Heart left ventricle (tissue), 16 donors: ENCODE measurements at regions not wholly inside any gene's neighbourhood (a gene's known extent, or its start where the extent isn't known, plus 50 kb on each side); places are given as distances from the start of the nearest gene placed in this dataset.
"Not testable (repeated sequence)": the region's sequence is repeated elsewhere in the genome, so short reads cannot be mapped to it uniquely, and the experiment has no call there.

Experiments
- ATAC-seq, 4 donors: fragments of 200-7000 bp; cut with Tn5 transposase; one replicate each; pipeline ENCODE4 v1.9.1; 2020 to 2022; ENCODE audit warnings: moderate library complexity in 4 of 4, mild to moderate bottlenecking in 3 of 4, moderate number of reproducible peaks in 1 of 4
- DNase-seq, 5 donors: peaks; one replicate each; pipeline ENCODE4 v3.0.0-alpha.2; 2020
- H3K27ac ChIP-seq, 12 donors: fragments of 200-600 bp; sonication (generic) in 4 of 12; one replicate each; pipeline versions ENCODE4 v1.5.0 to v1.8.0; 2016 to 2022; ENCODE audit warnings: mild to moderate bottlenecking in 2 of 12
- H3K27me3 ChIP-seq, 9 donors: fragments of 200-600 bp; sonication (generic) in 2 of 9; one replicate each; pipeline versions ENCODE4 v1.5.1 to v1.8.0; 2016 to 2022; ENCODE audit warnings: mild to moderate bottlenecking in 3 of 9
- H3K36me3 ChIP-seq, 9 donors: fragments of 200-600 bp; sonication (generic) in 2 of 9; one replicate each; pipeline versions ENCODE4 v1.5.0 to v1.8.0; 2018 to 2022; ENCODE audit warnings: mild to moderate bottlenecking in 2 of 9
- H3K4me1 ChIP-seq, 12 donors: fragments of 200-600 bp; sonication (generic) in 4 of 12; one replicate each; pipeline versions ENCODE4 v1.5.0 to v1.8.0; 2016 to 2022; ENCODE audit warnings: mild to moderate bottlenecking in 3 of 12
- H3K4me3 ChIP-seq, 12 donors: fragments of 200-600 bp; sonication (generic) in 4 of 12; one replicate each; pipeline versions ENCODE4 v1.5.0 to v1.8.0; 2017 to 2022; ENCODE audit warnings: mild to moderate bottlenecking in 9 of 12, moderate library complexity in 4 of 12
- H3K9me3 ChIP-seq, 12 donors: fragments of 200-600 bp; sonication (generic) in 4 of 12; one replicate each; pipeline versions ENCODE4 v1.5.0 to v1.8.0; 2016 to 2022; ENCODE audit warnings: mild to moderate bottlenecking in 1 of 12
- POLR2A ChIP-seq, 2 donors: fragments of 450-650 bp; IDR thresholded peaks; one replicate each; pipeline ENCODE4 v1.6.1; 2017; ENCODE audit warnings: antibody characterized with exemption in 2 of 2, mild to moderate bottlenecking in 2 of 2, moderate library complexity in 2 of 2
- WGBS, 4 donors: extraction: QIAGEN DNeasy Blood & Tissue Kit in 2 of 4; methylation state at CpG; one replicate each; pipeline versions ENCODE4 v1.1.5 to v1.1.7; 2013 to 2018; 5-methylcytosine and 5-hydroxymethylcytosine counted together
- intact Hi-C, 10 donors: fragments of 100-400 bp; cut with DNase I; formaldehyde crosslinking; loops; one replicate each; pipeline versions ENCODE4 v1.11.1 to v1.14.2; 2022
- TF ChIP-seq, protein P1 (sequence below), 12 donors: fragments of 200-600 bp; sonication (generic) in 4 of 12; IDR thresholded peaks; one replicate each; pipeline versions ENCODE4 v1.5.0 to v1.8.0; 2018 to 2022; ENCODE audit warnings: antibody characterized with exemption in 12 of 12, mild to moderate bottlenecking in 5 of 12
- donor health status: ischemic (EF 13 %, LVEDD 7.1; RV severe dilation, severe dysfunction).
- donor health status: healthy with polysubstance abuse.
- donor health status: DM: no; HTN: yes; CAD: no.
- donor health status: DM: no; HTN: no; CAD: no.
- donor health status: ischemic (EF 25% LVEDD 6.9; RV normal size, moderate dysfunction).
- donor health status: ischemic (EF 25% LVEDD 5.7; RV mildly dilated, moderate dysfunction).
- donor health status: healthy.
- donor health status: DM: yes; HTN: yes; CAD: no.
- donor health status: ischemic (EF 35%, LVEDD 5.7; RV mildly dilated, moderate dysfunction).
- donor health status: nonischemic (EF 11% LVEDD 7.7; RV severe dilation, severe dysfunction).
- donor health status: DM: yes; HTN: yes; CAD: no.
- donor health status: PGD.
- donor health status: ischemic (EF 29% LVEDD 5.4; RV normal size, mild dysfunction).
- donor health status: nonischemic (EF 23%, LVEDD 6.1; RV moderate dilation, normal function).

DNA sequence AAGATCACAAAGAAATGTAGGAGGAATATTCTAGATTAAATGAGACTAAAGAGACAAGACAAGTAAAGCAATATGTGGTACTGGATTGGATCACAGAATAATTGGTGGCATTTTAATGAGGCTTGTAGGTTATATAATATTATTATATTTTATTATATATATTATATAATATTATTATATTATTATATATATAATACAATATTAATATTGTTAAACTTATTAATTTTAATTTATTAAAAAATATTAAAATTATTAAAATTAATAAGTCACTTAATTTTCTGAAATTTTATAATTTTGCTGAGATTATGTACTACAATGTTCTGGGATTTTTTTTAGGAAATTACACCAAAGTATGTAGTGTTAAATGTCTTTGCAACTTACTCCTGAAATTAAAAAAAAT, 311.9 kb downstream of the COL11A1 start:
- Histone ChIP-seq H3K36me3 (no peaks in the 10 kb centered on the region), H3K4me1 (no peaks in the 10 kb centered on the region), H3K9me3 (no peaks in the 10 kb centered on the region), H3K4me3 (no peak overlapping the region), H3K27me3 (no peaks in the 10 kb centered on the region), H3K27ac (no peak overlapping the region)
- DNase-seq, result no peak
- TF ChIP-seq, protein P1, sequence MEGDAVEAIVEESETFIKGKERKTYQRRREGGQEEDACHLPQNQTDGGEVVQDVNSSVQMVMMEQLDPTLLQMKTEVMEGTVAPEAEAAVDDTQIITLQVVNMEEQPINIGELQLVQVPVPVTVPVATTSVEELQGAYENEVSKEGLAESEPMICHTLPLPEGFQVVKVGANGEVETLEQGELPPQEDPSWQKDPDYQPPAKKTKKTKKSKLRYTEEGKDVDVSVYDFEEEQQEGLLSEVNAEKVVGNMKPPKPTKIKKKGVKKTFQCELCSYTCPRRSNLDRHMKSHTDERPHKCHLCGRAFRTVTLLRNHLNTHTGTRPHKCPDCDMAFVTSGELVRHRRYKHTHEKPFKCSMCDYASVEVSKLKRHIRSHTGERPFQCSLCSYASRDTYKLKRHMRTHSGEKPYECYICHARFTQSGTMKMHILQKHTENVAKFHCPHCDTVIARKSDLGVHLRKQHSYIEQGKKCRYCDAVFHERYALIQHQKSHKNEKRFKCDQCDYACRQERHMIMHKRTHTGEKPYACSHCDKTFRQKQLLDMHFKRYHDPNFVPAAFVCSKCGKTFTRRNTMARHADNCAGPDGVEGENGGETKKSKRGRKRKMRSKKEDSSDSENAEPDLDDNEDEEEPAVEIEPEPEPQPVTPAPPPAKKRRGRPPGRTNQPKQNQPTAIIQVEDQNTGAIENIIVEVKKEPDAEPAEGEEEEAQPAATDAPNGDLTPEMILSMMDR (IDR thresholded peaks at IDR 0.05), result no peak
- TF ChIP-seq POLR2A (IDR thresholded peaks at IDR 0.05), result no peak
- no peak for ATAC-seq
- intact Hi-C loops, result no loop called here

DNA sequence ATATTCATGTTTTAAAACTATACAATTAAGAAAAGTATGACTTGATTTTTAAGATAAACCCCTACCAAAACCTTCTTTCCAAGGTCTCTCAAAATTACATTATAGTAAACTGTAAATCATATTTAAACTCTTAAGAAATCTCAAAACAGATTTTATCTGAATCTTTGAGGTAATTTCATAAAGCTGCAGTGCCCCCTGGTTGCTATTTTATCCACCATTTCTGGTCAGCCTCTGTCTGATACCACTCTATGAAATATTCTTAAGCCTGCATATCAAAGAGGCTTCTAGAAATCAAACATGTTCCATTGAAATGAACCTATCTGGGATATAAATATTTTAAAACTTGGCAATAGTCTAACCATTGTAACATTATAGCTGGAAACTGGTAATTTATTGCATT, 317.3 kb downstream of the COL11A1 start:
- no peak overlapping the region for H3K4me3 ChIP-seq
- no peak for DNase-seq
- ATAC-seq, result no peak
- intact Hi-C loops, result no loop called here
- H3K36me3 ChIP-seq, result no peaks in the 10 kb centered on the region
- H3K27ac ChIP-seq, result no peak overlapping the region
- TF ChIP-seq, protein P1 (IDR thresholded peaks at IDR 0.05), result no peak
- TF ChIP-seq POLR2A (IDR thresholded peaks at IDR 0.05), result no peak
- H3K9me3 ChIP-seq, result no peaks in the 10 kb centered on the region
- no peaks in the 10 kb centered on the region for H3K27me3 ChIP-seq
- no peaks in the 10 kb centered on the region for H3K4me1 ChIP-seq

DNA sequence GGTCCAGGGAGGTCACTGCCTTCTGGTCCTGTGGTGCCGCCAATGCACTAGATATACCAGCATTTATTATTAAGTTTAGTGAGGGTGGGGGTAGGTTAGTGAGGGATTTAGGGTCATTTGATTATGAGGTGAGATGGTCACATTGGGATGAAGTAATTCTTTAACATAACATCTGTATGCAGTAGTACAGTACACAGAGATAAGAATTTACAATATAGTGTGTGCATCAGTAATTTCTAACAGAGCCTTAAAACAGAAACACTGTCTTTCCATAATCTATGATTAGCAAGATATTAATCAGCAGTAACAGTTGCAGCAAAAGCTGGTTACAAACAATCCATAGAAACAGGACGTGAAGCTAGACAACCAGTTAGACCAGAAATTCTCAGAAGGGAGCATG, 318.4 kb downstream of the COL11A1 start:
- H3K4me3 ChIP-seq, intact Hi-C loops, H3K4me1 ChIP-seq, H3K27me3 ChIP-seq, DNase-seq, H3K27ac ChIP-seq, H3K9me3 ChIP-seq, ATAC-seq, H3K36me3 ChIP-seq: not testable (repeated sequence)
- WGBS, 4 donors, result 66 to 81% (median 71%) methylated on average over 2 of the region's 2 CpGs

DNA sequence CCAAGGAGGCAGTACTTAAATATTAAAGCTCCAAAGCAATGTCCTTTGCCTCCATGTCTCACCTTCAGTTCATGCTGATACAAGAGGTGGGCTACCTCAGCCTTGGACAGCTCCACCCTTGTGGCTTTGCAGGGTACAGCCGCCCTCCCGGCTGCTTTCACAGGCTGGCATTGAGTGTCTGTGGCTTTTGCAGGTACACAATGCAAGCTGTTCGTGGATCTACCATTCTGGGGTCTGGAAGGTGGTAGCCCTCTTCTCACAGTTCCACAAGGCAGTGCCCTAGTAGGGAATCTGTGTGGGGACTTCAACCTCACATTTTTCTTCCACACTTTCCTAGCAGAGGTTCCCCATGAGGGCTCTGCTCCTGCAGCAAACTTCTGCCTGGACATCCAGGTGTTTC, 324.8 kb downstream of the COL11A1 start:
- DNase-seq, result no peak

DNA sequence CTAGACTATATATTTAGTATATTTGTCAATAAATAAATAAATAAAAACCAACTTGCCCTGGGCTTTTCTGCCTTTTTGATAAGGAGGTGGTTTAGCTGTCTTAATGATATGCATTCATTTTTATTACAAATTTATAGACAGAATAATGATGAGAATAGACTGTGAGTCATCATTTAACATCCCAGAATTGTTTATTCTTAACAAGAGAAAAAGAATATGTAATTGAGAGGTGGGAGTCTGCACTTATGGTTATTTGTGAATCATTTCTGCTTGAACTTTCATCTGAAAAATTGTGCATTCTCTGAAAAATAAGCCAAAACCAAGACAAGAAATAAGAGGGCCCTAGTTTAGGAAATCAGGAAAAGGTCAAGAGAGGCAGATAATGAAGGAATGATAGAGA, 326.2 kb downstream of the COL11A1 start:
- ATAC-seq, result no peak
- no peaks in the 10 kb centered on the region for H3K4me1 ChIP-seq
- H3K4me3 ChIP-seq, result no peak overlapping the region
- intact Hi-C loops, result no loop called here
- no peak for DNase-seq
- no peak for TF ChIP-seq POLR2A (IDR thresholded peaks at IDR 0.05)
- TF ChIP-seq, protein P1 (IDR thresholded peaks at IDR 0.05), result no peak
- H3K27ac ChIP-seq, result no peak overlapping the region
- no peaks in the 10 kb centered on the region for H3K36me3 ChIP-seq
- H3K27me3 ChIP-seq, result no peaks in the 10 kb centered on the region
- peaks cover 0 to 8% (median 0%) of the 10 kb centered on the region in 12 donors for H3K9me3 ChIP-seq

More for the DNA sequence above, 324.8 kb downstream of the COL11A1 start:
- no peak overlapping the region for H3K4me3 ChIP-seq
- ATAC-seq, result no peak
- H3K27ac ChIP-seq, result no peak overlapping the region
- no peaks in the 10 kb centered on the region for H3K4me1 ChIP-seq
- no peak for TF ChIP-seq POLR2A (IDR thresholded peaks at IDR 0.05)
- TF ChIP-seq, protein P1 (IDR thresholded peaks at IDR 0.05), result no peak
- peaks cover 0 to 8% (median 0%) of the 10 kb centered on the region in 12 donors for H3K9me3 ChIP-seq
- 43 to 64% (median 49%) methylated on average over 3 of the region's 3 CpGs for WGBS, 4 donors
- no peaks in the 10 kb centered on the region for H3K36me3 ChIP-seq
- intact Hi-C loops, result no loop called here
- no peaks in the 10 kb centered on the region for H3K27me3 ChIP-seq
